ENCODE measurements at regions not wholly inside any gene's neighbourhood (a gene's known extent, or its start where the extent isn't known, plus 50 kb on each side); places are given as distances from the start of the nearest gene placed in this dataset.

DNA sequence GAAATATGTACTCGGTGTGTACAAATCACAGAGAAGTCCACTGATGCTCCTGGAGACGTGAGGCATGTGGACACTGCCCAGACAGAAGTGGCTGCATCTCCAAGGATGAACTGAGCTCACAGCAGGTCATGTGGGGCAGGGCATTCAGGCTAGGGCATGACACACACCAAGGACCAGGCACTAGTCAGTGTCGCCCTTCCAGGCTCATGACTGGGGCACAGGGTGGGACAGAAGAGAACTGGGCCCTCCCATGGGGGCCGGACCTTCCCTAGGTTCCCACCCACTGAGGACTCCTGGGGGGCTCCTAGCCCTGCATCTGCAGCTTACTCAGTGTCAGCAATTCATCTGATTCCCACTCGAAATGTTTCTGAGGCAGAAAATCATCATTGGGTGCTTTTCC lies 256.8 kb upstream of the IRX4 start:
- TF ChIP-seq CTCF (IDR thresholded peaks at IDR 0.05), result no peak
- no peak for TF ChIP-seq EP300 (IDR thresholded peaks at IDR 0.05)
- no peak for TF ChIP-seq POLR2A (IDR thresholded peaks at IDR 0.05)

Data from ovary (tissue), 3 donors.